NT2/D1 (cell line): ENCODE measurements at regions not wholly inside any gene's neighbourhood (a gene's known extent, or its start where the extent isn't known, plus 50 kb on each side); places are given as distances from the start of the nearest gene placed in this dataset.

ENCODE experiments used
- SUZ12 ChIP-seq: IDR thresholded peaks from 2 replicates; pipeline ENCODE4 v1.6.1; 2011; ENCODE audit not compliant: insufficient read length, insufficient read depth; ENCODE audit errors: extremely low read depth
- YY1 ChIP-seq: IDR thresholded peaks from 2 replicates; pipeline ENCODE4 v1.6.1; 2011; ENCODE audit not compliant: insufficient read length, insufficient read depth
- ZNF274 ChIP-seq: IDR thresholded peaks from 2 replicates; pipeline ENCODE4 v1.6.1; 2011; ENCODE audit warnings: mild to moderate bottlenecking, low read depth, low read length

DNA sequence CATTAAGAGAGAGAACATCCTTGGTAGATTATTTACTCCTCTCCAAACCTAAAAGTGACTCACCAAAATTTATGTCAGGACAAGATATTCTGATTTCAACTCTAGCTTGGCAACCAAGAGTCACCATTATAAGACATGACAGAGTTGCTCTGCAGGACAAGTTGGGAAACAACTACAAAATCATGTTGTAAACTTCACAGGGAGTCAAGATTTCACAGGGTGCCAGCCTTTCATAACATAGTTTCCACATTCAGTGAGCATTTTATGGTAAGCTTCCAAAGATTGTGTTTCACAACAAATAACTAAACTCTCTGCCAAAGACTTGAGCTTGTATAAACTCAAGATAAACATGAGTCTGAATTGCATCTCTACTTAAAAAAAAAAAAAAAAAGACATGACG lies 121.0 kb upstream of the DIAPH2 start:
- TF ChIP-seq SUZ12 (no peak), YY1 (no peak), ZNF274 (no peak)
